ENCODE measurements at regions not wholly inside any gene's neighbourhood (a gene's known extent, or its start where the extent isn't known, plus 50 kb on each side); places are given as distances from the start of the nearest gene placed in this dataset.

DNA sequence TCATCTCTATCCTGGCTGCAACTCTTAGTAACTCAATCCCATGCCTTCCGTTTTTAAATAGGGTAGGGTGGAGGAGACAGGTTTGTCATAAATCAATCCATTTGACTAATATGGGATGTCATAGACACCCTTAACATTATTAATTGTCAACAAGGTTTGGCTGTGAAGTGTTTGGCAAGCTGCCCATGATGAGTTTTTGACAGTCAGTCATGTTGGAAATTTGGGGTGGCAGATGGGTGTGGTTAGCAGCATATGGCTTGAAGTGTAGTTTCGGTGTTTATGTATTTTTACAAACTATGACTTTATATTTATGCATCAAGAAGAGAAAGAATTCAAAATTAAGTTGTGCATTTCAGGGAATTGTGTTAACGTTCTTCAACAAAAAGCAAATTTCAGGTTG, 221.8 kb upstream of the CDH5 start:
- TF ChIP-seq, protein P1, sequence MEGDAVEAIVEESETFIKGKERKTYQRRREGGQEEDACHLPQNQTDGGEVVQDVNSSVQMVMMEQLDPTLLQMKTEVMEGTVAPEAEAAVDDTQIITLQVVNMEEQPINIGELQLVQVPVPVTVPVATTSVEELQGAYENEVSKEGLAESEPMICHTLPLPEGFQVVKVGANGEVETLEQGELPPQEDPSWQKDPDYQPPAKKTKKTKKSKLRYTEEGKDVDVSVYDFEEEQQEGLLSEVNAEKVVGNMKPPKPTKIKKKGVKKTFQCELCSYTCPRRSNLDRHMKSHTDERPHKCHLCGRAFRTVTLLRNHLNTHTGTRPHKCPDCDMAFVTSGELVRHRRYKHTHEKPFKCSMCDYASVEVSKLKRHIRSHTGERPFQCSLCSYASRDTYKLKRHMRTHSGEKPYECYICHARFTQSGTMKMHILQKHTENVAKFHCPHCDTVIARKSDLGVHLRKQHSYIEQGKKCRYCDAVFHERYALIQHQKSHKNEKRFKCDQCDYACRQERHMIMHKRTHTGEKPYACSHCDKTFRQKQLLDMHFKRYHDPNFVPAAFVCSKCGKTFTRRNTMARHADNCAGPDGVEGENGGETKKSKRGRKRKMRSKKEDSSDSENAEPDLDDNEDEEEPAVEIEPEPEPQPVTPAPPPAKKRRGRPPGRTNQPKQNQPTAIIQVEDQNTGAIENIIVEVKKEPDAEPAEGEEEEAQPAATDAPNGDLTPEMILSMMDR (IDR thresholded peaks at IDR 0.05; ENCODE audit: insufficient read depth, low read depth, low read length): no peak
- no peak for DNase-seq (ENCODE audit: low read depth)
- no peak overlapping the region for H3K4me3 ChIP-seq (ENCODE audit: low read depth, low read length)

DNA sequence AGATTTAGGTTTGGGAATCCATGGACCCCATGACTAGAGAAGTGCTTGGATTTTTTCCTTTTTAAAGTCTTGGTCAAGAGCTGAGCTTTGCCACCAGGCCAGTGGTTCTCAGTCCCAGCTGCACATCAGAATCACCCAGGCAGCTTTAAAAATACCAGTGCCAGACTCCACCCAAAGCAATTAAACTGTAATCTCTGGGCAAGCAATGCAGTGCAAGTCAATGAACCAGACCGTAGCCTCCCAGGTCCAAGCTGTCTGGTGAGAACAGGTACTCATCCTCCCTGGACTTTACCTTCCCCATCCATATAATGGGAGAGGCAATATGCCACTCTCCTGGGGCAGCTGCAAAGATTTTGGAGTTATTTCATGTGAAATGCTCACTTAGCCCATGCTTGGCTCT, 223.1 kb upstream of the CDH5 start:
- H3K4me3 ChIP-seq (ENCODE audit: low read depth, low read length): no peak overlapping the region
- TF ChIP-seq, protein P1 (IDR thresholded peaks at IDR 0.05; ENCODE audit: insufficient read depth, low read depth, low read length): no peak
- no peak for DNase-seq (ENCODE audit: low read depth)

DNA sequence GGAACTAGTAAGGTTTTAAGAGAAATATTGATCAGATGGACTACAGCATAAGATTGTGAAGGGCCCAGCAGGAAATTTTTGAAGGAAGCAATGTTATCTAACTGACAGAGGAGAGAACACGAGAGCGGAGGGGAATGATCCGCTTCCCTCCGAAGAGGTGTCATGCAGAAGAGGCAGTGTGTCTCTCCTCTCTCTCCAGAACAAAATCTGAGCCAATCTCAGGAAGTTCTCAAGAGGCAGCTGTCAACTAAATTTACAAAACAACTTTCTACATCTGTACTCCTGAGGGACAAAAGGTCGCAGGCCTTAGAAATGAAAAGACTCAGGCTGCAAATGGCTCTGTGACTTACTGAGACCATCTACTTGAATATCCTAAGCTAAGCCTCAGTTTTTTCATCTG, 224.6 kb upstream of the CDH5 start:
- no peak overlapping the region for H3K4me3 ChIP-seq (ENCODE audit: low read depth, low read length)
- TF ChIP-seq, protein P1 (IDR thresholded peaks at IDR 0.05; ENCODE audit: insufficient read depth, low read depth, low read length): no peak

DNA sequence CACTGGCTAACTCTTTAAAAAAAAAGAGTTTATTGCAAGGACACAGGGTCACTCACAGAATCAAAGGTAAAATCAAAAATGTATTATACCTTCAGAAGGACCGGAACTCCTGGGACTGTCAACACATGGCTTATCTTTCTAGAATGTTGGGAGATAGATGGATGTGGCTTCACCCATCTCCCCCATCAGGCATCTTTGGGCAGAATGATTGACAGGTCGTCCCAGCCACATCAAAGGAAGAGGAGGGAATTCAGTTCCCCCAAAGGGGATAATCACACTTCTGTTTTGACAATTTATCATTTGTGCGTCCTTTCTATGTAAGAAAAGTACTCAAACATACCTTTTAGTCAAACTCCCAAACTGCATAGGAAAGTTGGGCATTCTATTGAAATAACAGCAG, 228.6 kb upstream of the CDH5 start:
- no peak for DNase-seq (ENCODE audit: low read depth)
- no peak overlapping the region for H3K4me3 ChIP-seq (ENCODE audit: low read depth, low read length)
- TF ChIP-seq, protein P1 (IDR thresholded peaks at IDR 0.05; ENCODE audit: insufficient read depth, low read depth, low read length): no peak

More for the DNA sequence above, 224.6 kb upstream of the CDH5 start:
- no peak for DNase-seq (ENCODE audit: low read depth)

DNA sequence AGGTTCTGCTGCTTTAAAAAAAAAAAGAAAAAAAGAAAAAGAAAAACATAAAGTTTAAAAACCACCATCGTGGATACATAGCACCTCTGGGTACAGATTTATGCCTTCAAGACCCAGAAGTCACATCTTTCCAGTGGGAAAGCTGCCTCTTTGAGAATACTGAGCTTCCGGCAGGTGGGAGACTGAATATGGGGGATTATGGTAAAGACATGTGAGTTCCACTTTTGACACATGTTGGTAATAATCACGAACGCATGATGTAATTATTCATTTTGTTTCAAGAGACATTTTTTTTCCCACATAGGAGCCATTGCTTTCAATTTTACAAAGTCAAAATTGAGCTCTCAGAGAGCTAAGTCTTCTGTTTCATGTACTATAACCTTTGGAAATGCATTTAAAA, 229.7 kb upstream of the CDH5 start:
- DNase-seq (ENCODE audit: low read depth): no peak
- no peak overlapping the region for H3K4me3 ChIP-seq (ENCODE audit: low read depth, low read length)
- TF ChIP-seq, protein P1 (IDR thresholded peaks at IDR 0.05; ENCODE audit: insufficient read depth, low read depth, low read length): no peak

DNA sequence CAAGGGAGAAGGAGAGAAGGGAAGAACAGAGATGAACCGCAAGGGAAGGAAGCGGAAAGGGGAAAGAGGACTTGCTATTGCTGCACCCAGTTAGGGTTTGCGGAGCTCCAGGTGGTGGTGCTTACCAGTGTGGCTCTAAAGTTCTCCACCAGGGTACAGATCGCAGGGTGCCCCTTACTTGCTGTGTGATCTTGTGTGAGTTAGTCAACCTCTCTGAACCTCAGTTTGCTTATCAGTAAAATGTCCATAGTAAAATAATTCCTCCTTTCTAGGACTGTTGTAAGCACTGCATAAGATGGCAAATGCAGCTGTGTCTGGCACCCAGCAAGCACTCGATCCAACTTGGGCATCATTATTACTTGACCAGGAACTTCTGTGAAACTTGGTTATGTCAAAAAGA, 230.7 kb upstream of the CDH5 start:
- TF ChIP-seq, protein P1 (IDR thresholded peaks at IDR 0.05; ENCODE audit: insufficient read depth, low read depth, low read length): no peak
- no peak for DNase-seq (ENCODE audit: low read depth)
- H3K4me3 ChIP-seq (ENCODE audit: low read depth, low read length): no peak overlapping the region

DNA sequence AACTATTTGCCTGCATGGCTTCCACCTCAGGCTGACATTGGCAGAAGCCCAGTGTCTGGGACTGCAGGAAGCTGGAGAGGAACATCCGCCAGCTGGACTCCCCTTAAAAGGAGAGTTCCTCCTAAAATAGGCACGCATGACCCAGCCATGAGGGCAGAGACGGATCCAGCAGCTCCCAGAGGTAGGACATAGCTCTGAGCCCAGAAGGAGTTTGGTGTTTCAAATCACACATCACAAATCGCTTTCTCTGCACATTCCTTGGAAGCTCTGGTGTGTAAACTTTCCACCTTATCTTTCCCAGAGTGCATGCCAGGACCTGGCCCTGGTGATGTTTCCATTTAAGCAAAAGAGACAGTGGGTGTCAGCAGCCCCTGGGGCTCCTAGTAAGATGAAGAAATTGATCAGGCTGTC, 231.1 kb upstream of the CDH5 start:
- H3K4me3 ChIP-seq (ENCODE audit: low read depth, low read length): no peak overlapping the region
- TF ChIP-seq, protein P1 (IDR thresholded peaks at IDR 0.05; ENCODE audit: insufficient read depth, low read depth, low read length): no peak
- DNase-seq (ENCODE audit: low read depth): peak; percentile 89

Data from fibroblast of villous mesenchyme (primary cell).